GM19395 (cell line): ENCODE measurements at regions not wholly inside any gene's neighbourhood (a gene's known extent, or its start where the extent isn't known, plus 50 kb on each side); places are given as distances from the start of the nearest gene placed in this dataset.

Experiments
- ATAC-seq: cut with Tn5 transposase; IDR thresholded peaks from one replicate; pipeline ENCODE4 v1.9.1; 2021; ENCODE audit warnings: mild to moderate bottlenecking, moderate library complexity; ENCODE audit not compliant: unreplicated experiment

DNA sequence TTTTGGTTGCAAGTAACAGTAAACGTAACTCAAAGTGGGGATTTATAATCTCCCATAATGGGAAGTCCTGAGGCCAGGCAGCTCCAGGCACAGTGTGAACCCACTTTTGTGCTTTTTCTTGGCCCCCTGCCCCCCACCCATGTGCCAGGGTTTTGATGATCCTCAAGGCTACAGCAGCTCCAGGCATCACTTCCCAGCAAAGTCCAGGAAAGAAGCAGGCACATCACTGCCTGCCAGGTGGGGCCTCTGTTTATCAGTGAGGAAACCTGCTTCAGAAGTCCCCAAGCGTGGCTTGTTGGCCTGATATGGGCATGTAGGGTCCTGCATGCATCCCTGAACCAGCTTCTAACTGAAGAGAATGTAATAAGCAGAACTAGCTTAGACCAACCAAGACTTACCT is 299.2 kb upstream of the SKOR2 start:
- no peak for ATAC-seq

GRCh38 chr18:47549021-47549540 is 297.6 kb upstream of the SKOR2 start:
- ATAC-seq = no peak

DNA sequence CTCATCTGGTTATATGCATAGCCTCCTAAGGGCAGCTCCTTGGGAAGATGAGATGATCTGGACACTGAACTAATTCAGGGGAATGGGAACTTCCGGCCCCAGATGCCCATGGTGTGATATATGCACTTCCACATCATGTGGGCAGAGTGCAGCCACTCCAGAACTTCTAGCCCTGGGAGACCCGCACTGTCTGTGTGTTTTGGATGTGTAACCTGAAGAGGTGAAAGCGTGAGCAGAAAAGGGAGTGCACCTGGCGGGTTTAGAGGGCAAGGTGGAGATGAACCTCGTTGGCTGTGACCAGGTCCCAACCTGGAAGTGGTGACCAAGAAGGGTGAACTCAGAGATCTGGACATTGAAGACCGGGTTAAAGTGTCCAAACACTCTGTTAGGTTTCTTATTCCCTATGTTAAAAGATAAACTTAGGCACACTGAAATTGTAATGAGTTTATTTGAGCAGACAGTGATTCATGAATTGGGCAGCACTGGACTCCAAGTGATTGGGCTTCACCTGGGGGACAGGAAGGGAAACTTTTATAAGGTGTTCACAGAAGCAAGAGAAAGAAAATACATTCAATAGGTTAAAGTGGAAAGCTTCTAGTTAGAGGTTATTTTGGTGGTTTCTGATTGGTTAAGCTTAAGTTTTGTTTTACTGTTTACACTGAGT is 296.2 kb upstream of the SKOR2 start:
- ATAC-seq = no peak

- ATAC-seq = no peak
These were observed 294.2 kb upstream of the SKOR2 start for GRCh38 chr18:47545613-47546012.

GRCh38 chr18:47543080-47543479 is 291.6 kb upstream of the SKOR2 start:
- ATAC-seq = no peak

DNA sequence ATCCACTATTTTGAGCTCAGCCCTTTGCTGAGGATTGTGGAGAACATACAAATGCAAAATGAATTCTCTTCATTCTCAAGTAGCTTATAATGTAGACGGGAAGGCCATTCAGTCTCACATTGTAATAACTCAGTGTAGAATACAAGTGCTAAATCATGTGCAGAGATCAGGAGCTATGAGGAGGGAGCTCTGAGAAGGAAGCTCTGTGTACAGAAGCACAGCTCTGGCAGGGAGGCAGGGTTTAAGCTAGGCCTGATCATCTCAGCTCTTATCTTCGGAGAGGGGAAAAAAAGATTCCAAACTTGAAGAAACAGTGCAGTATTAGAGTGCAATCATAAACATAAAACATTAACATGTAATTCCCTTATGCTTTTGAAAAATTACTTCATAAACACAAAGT is 291.1 kb upstream of the SKOR2 start:
- no peak for ATAC-seq

DNA sequence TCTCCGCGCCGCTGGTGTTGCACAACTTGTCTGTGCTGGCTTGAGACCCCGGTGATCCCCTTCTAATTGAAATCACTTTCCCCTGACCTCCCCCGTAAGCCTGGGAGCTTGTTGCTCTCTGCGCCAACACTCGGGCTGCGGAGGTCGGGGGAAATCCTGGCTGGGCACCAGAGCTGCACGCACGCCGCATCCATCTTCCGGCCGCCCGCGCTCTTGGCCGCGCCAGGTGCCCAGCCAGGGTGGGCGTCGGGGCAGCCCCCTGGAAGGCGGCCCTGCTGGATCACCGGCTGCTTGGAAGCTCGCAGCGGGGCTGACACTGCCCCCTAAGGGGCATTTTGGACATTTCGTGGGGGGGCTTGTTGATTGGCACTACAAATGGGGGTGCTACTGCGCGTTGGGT is 280.3 kb upstream of the SKOR2 start:
- no peak for ATAC-seq

DNA sequence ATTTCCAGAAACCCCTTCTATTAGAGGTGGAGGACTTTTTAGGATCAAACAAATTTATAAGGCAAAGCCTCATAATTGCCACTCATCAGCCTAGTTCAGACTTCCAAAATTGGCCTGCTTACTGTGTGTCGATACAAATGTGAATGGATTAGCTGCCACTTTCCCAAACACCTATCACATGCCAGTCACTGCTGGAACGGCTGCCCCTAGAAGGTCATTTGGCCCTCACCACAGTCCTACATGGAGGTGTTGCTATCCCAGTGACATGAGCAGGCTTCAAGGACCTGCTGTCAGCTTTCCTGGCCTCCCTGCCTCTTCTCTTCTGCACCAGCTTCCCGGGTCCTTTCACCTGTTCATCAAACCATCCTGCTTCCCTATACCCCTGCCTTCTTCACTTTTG is 279.2 kb upstream of the SKOR2 start:
- no peak for ATAC-seq

DNA sequence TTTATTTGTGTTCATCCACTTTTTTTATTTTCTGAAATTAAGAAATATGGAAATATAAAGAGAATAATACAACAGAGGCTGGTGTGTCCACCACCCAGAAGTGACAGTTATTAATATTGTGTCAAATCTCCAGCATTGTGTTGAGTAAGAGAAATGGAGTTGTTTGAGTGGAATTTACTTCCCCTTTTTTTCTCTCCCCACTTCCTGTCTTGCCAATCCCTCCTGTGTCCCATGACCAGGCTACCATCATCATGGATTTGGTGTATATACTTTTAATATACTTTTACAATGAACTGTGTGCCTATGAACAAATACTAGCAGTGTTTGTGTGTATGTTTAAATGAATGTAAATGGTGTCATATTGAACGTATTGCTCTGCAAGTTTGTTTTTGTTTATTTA is 276.9 kb upstream of the SKOR2 start:
- ATAC-seq = no peak

GRCh38 chr18:47526147-47526546 is 274.7 kb upstream of the SKOR2 start:
- no peak for ATAC-seq

DNA sequence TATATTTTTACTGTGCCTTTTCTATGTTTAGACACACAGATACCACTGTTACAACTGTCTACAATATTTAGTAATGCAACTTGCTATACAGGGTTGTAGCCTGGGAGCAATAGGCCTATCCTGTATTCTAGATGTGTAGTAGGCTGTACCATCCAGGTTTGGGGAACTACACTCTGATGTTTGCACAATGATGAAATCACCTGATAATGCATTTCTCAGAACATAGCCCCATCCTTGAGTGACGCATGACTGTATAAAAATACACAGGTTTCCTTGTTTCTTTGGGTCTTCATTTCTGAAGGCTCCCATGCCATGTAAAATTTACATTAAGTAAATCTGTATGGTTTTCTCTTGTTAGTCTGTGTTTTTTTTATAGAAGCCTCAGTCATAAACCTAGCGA is 270.9 kb upstream of the SKOR2 start:
- no peak for ATAC-seq

DNA sequence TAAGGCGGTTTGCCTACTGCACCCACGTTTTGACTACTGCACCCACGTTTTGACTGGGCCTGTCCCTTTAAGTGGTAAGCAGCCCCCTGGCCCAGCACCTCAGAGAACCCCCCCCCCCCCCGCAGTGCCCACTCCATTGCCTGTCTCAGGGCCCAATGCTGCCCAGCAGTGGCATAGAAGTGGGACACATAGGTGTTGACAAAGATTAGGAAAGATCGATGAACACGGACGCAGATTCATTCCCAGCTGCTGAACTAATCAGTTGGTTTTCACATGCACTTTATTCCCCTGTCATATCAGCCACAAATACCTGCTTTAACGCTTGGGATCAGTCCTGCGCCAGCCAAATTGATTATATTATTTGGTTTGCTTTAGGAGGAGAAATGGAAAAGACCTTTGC is 268.8 kb upstream of the SKOR2 start:
- no peak for ATAC-seq

GRCh38 chr18:47519706-47520105 is 268.2 kb upstream of the SKOR2 start:
- no peak for ATAC-seq

- ATAC-seq = no peak
These were observed 267.8 kb upstream of the SKOR2 start for GRCh38 chr18:47519277-47519676.

GRCh38 chr18:47513614-47514013 is 262.2 kb upstream of the SKOR2 start:
- ATAC-seq = no peak

DNA sequence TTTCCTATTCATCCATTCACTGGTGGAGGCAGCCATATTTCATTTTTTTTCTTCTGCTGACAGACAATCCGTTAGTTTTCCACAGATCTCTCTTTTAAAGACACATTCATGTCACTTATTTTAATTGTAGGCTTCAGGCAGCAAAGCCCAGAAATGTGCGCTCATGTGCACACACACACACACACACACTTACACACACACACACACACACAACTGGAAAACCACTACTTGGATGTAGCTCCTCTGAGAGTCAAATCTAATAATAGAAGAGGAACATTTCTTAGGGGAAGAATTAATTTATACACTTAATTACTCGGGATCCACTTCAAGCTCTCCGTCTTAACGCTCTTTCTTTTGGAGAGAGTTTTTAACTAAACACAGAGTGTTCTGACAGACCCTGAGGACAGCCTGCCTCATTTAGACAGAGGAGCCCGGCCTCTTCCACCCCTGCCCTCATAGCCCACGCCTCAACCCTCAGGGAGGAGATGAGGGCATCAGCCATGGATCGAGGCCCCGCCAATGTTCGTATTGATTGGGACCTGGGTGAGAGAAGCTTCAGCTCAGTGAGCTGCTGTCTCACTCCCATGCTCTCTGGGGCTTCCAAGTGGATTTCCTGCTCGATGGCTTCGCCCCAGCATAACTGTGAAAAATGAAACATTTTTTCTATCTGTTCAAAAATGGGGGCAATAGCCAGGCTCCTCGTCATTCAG is 261.4 kb upstream of the SKOR2 start:
- ATAC-seq = no peak

- ATAC-seq = no peak
These were observed 260.6 kb upstream of the SKOR2 start for GRCh38 chr18:47512056-47512455.

DNA sequence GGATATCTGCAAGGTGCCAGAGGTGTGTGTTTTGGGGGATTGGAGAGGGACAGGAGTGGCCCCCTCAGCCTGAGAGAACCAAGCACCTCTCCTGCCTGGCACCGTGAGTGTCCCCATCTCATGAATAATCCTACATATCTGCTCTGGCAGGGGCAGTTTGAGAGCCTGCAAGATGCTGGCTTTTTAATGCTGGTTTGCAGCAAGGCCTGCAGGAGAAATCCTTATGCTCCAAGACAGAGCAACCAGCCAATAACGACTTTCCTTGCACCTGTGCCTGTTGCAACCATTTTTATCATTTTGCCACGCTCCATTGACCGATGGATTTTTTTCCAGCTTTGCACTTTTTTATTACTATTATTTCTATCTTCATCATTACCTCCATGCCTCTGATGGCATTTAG is 259.4 kb upstream of the SKOR2 start:
- no peak for ATAC-seq

DNA sequence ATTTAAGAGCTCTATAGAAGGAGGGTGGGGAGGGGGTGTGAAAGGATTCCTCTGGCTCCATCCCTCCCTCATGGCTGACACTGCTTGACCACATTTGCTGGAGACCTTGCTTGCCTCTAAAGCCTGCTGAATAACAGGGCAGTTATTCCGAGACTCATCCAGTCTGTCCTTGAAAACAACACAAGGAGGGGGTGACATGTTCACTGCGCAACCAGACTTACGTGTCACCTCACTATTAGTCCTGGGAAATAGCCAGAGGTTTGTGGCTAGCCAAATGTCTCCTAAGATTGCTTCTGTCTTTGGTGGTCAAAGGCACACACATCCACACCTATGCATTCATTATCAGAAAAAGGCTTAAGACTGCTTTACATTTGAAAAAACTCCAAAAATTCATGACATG is 256.2 kb upstream of the SKOR2 start:
- no peak for ATAC-seq

GRCh38 chr18:47506897-47507296 is 255.4 kb upstream of the SKOR2 start:
- no peak for ATAC-seq

DNA sequence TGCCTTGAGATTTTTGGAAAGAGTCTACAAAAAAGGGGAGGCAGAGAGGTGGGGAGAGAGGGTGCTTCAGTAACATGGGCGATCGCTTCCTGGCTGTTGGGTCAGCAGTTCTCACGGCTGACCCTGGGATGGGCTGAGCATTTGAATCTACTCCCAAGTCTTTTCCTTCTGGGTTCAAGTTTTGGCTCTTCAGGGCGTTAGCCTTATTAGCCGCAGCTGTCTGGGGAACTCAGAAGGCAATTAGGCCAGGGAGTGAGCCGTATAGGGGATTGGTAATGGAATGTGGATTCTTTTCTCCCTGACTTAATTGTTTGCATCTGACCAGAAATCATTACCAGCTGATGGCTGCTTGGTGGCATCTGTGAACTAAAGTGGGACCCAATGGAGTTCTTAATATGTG is 250.5 kb upstream of the SKOR2 start:
- no peak for ATAC-seq

- ATAC-seq = no peak
These were observed 249.5 kb upstream of the SKOR2 start for GRCh38 chr18:47500930-47501329.

DNA sequence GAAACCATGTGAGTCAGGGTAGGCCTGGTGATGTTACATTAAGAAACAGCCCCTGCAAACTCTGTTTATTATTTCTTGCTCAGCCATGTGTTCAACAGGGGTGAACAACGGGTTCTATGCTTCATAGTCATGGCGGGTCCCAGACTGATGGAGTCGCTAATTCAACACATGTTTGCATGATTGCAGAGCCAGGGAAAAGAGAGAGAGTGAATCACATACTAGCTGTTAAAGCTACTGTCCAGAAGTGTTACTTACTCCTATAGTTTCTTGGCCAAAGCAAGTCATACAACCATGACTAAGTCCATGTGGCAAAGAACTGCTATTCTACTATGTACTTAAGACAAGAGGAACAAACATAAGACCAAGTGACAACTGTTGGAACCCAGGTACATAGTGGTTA is 241.2 kb upstream of the SKOR2 start:
- ATAC-seq = no peak
